GM18499 (cell line): ENCODE measurements at regions not wholly inside any gene's neighbourhood (a gene's known extent, or its start where the extent isn't known, plus 50 kb on each side); places are given as distances from the start of the nearest gene placed in this dataset.
"Not testable (repeated sequence)": the region's sequence is repeated elsewhere in the genome, so short reads cannot be mapped to it uniquely, and the experiment has no call there.

Source experiments
- ATAC-seq: cut with Tn5 transposase; IDR thresholded peaks from one replicate; pipeline ENCODE4 v1.9.1; 2021; ENCODE audit warnings: moderate number of reproducible peaks; ENCODE audit not compliant: insufficient read depth, unreplicated experiment

- ATAC-seq, result no peak
These were observed 147.4 kb downstream of the TXNL1 start for GRCh38 chr18:56490942-56491341.

DNA sequence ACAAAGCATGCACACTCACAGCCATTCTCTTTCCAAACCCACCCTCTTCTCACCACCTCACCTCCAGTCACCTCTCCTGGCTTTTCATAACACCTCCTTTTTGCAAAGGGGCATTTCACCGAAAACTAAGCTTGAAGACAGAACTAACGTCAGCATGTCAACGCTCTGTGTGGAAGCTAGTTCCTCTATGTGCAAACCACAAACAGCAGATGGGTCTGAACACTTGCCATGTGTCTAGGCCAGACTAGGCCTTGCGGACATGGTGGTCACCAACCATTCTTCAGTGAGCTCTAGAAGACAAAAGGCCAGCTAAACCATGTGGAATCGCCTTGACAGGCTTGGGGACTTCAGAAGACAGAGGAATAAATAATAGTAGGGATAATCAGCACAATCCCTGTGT is 148.5 kb downstream of the TXNL1 start:
- ATAC-seq, result no peak

GRCh38 chr18:56488739-56489138 is 149.7 kb downstream of the TXNL1 start:
- no peak for ATAC-seq

- no peak for ATAC-seq
These were observed 150.6 kb downstream of the TXNL1 start for GRCh38 chr18:56487801-56488200.

DNA sequence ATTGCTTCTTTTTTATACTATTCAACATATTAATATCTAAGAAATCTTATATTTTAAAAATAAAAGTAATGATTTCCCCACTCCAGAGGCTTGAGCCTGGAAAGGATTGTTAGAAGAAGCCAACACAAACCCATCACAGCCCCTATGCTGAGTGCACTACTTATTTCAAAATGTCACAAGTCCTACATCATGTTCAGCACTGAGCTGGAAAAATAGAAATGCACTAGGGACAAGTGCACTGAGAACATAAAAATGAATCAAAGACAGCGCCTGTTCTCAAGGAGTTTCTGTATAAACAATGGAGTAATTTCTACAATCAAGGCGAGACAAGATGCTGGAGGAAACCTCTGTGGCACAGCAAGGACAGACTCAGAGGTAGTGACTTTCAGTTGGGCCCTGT is 155.0 kb downstream of the TXNL1 start:
- no peak for ATAC-seq

- ATAC-seq, result not testable (repeated sequence)
These were observed 155.6 kb downstream of the TXNL1 start for GRCh38 chr18:56482813-56483212.

DNA sequence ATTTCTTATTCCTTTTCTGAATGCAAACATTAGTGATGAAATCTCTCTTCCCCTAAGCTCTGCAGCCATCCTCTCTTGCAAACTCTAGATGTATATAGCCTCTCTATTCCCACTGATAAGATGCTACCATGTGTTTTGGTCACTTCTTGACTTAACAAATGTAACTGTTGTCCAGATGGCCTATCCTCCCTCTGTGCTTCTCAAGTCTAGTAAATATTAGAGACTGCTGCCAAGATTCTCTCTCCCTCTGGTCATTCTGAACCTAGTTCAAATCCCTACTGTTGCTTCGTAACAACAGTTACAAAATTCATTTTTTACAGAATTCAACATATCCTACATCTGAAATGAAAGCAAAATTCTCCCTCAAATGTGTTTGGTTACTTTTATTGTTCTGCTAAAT is 156.6 kb downstream of the TXNL1 start:
- ATAC-seq, result no peak

- no peak for ATAC-seq
These were observed 158.6 kb downstream of the TXNL1 start for GRCh38 chr18:56479841-56480240.

DNA sequence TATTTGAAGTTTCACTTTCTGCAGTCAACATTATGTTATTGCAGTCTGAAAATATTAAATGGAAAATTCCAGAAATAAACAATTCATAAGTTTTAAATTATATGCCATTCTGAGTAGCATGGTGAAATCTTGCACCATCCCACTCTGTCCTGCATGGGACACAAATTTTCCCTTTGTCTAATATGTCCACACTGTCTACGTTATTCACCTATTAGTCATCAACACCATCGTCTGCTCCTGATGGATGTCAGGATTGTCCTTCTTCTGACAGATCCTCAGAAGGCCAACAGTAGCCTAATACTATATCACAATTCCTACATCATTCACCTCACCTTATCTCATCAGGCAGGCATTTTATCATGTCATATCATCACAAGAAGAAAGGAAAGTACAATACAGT is 163.1 kb downstream of the TXNL1 start:
- no peak for ATAC-seq

- ATAC-seq, result no peak
These were observed 164.9 kb downstream of the TXNL1 start for GRCh38 chr18:56473400-56474024.

GRCh38 chr18:56470406-56471351 is 167.7 kb downstream of the TXNL1 start:
- ATAC-seq, result no peak

DNA sequence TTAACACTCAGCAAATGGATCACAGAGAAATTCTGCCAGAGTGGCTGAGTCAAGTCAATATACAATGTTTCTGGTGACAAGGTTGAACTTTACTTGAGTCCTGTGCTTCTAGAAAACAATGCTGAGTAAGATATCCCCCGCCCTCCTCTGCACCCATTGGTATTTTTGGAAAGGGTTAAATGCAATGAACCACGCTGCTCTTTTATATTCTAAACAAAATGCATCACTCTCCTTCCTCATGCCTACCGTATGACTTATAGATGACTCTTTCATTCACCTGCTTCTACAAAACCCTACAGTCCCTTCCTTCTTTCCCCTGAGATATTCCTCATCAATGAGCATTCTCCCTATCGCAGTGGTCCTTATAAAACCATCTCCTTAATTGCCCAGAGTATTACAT is 168.8 kb downstream of the TXNL1 start:
- no peak for ATAC-seq

DNA sequence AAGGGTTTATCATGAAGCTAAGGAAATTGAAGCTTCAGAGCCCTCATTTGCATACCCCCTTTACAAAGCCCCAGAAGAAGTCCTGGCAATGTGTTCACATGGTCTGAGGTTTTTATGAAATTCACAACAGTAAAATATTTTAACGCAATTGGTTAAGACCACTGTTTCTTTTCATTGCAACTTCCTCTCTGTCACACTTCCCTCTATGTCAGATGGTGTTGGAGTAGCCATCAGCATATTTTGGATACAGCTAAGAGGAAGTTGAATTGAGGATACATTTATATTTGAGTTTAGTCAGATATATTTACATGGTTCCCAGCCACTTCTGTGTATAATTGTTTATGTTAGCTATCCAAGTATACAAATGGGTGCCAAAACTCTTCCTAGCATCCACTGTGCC is 170.0 kb downstream of the TXNL1 start:
- no peak for ATAC-seq

DNA sequence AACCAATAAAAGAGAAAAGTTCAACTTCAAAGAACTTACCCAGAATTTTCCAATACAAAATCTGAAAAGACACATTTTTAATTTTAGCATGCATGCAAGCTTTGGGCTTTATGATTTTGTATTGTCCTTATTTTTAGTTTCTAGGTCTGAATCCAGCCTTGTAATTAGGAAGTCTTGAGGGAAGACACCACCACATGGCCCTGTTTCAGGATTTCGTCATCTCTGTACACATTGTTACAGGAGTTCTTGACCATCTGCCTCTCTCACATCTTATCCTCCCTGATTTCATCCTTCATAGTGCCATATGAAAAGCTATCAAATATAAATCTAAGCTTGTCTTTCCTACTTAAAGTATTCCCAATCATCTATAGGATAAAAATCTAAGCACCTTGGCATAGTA is 176.1 kb downstream of the TXNL1 start:
- ATAC-seq, result no peak

DNA sequence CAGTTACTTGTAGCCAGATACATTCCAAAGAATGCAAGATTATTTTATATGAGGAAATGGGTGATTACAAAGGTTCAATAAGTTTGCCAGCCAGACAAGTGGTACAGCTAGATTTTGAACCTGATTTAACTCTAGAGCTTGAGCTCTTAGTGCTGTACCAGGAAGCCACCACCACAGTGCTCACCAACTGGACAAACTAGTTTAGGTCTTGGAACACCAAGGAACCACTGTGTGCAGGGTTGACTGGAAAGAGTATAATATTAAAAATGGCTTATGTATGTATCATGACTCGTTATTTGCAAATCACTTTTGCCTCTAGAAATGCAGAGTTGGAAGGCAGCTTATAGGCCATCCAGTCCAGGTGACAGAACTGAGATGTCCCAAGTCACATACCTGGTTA is 177.2 kb downstream of the TXNL1 start:
- ATAC-seq, result no peak

GRCh38 chr18:56460581-56460980 is 177.8 kb downstream of the TXNL1 start:
- ATAC-seq, result no peak

GRCh38 chr18:56458770-56459712 is 179.4 kb downstream of the TXNL1 start:
- ATAC-seq, result no peak

DNA sequence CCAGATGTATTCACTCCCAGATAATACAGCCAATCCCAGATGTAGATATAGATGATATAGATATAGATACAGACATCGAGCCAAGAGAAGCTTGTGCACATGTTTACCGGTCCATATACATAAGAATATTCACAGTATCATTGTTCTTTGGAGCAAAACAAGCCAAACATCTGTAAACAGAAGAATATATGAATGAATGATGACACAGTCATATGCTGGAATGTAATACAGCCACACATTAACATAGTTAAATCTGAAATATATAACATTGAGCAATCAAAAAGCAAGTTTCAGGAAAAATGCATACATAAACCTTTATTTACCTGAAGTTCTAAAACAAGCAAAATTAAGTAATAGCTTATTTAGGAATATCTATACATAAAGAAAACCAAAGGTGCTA is 182.5 kb downstream of the TXNL1 start:
- ATAC-seq, result no peak

DNA sequence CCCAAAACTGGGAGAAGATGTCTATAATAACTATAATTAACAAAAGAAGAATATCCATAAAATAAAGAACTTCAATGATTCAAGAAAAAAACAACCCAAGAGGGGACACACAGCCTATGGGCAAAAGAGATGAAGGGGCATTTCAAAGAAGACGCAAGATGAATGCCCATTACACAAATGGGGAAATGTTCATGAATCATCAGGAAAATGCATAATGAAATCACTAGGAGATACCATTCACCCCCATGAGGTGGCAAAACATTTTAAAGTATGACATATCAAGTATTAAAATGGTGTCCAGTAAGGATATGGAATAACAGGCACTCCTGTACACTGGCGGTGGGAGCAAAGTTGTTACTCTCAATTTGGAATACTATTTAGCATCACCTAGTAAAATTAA is 183.3 kb downstream of the TXNL1 start:
- no peak for ATAC-seq

GRCh38 chr18:56453631-56454030 is 184.8 kb downstream of the TXNL1 start:
- no peak for ATAC-seq

DNA sequence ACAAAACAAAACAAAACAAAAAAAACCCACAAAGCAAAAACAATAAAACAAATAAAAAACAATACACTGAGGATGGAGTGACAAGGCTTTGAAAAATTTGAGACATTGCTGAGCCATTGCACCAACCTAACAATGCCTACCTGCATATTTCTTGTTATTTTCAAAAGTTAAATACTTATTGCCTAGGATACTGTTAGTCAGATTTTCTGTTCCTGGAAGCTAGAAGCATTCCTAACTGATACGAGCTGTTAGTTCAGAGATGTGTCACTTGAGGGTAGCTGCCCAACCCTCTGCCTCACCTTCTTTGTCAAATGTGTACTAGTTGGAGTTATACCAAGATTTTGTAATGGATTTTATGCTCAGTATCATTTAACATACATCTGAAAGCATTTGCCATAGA is 187.2 kb downstream of the TXNL1 start:
- ATAC-seq, result no peak
